BJ (cell line): ENCODE measurements at regions not wholly inside any gene's neighbourhood (a gene's known extent, or its start where the extent isn't known, plus 50 kb on each side); places are given as distances from the start of the nearest gene placed in this dataset.

ENCODE experiments used
- CTCF ChIA-PET: fragments of 350-600 bp; formaldehyde crosslinking; extraction: SDS; loops from one replicate; lab custom pipeline; 2021; ENCODE audit warnings: antibody characterized with exemption, inconsistent platforms; lab: Yijun Ruan, JAX
- POLR2A ChIA-PET: fragments of 300-600 bp; sonication (Branson Sonifier 250); formaldehyde crosslinking; extraction: SDS; loops from one replicate; lab custom pipeline; 2021; ENCODE audit warnings: antibody characterized with exemption; lab: Charles Lee
- DNase-seq: peaks from one replicate; pipeline ENCODE4 v3.0.0-alpha.2; 2011; ENCODE audit warnings: low read depth
- H3K27me3 ChIP-seq: 2 replicates; pipeline ENCODE4 v1.6.0; 2011; ENCODE audit warnings: low read length; ENCODE audit not compliant: control insufficient read depth, insufficient read depth
- H3K36me3 ChIP-seq: 2 replicates; pipeline ENCODE4 v1.5.1; 2011; ENCODE audit warnings: low read length; ENCODE audit not compliant: control insufficient read depth, insufficient read depth
- H3K4me3 ChIP-seq: 2 replicates; pipeline ENCODE4 v1.5.1; 2011; ENCODE audit warnings: low read depth, mild to moderate bottlenecking, control low read depth, low read length
- CTCF ChIP-seq: IDR thresholded peaks from 2 replicates; pipeline ENCODE4 v1.5.1; 2011; ENCODE audit warnings: low read depth, mild to moderate bottlenecking, control low read depth, inconsistent platforms, low read length, moderate library complexity; ENCODE audit not compliant: insufficient read depth

GRCh38 chr6:137957471-137957870, 90.4 kb downstream of the TNFAIP3 start:
- POLR2A ChIA-PET, result no interaction called here
- no peak overlapping the region for H3K4me3 ChIP-seq
- no peaks in the 10 kb centered on the region for H3K36me3 ChIP-seq
- no peak for TF ChIP-seq CTCF
- CTCF ChIA-PET, result interaction anchor here (0.6 to 3.1 kb wide), 3 partner anchors 11 to 161 kb away, joined by 3 to 15 read pairs (median 3); no protein-coding TSS in a partner anchor
- H3K27me3 ChIP-seq, result no peaks in the 10 kb centered on the region
- no peak for DNase-seq

- CTCF ChIA-PET, result interaction anchor here (0.8 to 3.1 kb wide), 8 partner anchors 10 to 254 kb away, joined by 3 to 15 read pairs (median 5); no protein-coding TSS in a partner anchor
- no peak for DNase-seq
- Histone ChIP-seq H3K27me3 (no peaks in the 10 kb centered on the region), H3K36me3 (no peaks in the 10 kb centered on the region), H3K4me3 (no peak overlapping the region)
- TF ChIP-seq CTCF, result no peak
- POLR2A ChIA-PET, result no interaction called here
These were observed 91.9 kb downstream of the TNFAIP3 start for GRCh38 chr6:137958811-137959565.

GRCh38 chr6:137962725-137963124, 95.7 kb downstream of the TNFAIP3 start:
- no peak for TF ChIP-seq CTCF
- no peaks in the 10 kb centered on the region for H3K27me3 ChIP-seq
- POLR2A ChIA-PET, result no interaction called here
- DNase-seq, result no peak
- H3K36me3 ChIP-seq, result no peaks in the 10 kb centered on the region
- no peak overlapping the region for H3K4me3 ChIP-seq
- CTCF ChIA-PET, result interaction anchor here (1.0 to 1.1 kb wide), 3 partner anchors 95 to 258 kb away, joined by 3 read pairs; partner anchors contain the start of gene TNFAIP3

GRCh38 chr6:137964876-137965275, 97.8 kb downstream of the TNFAIP3 start:
- no peak for DNase-seq
- Histone ChIP-seq H3K4me3 (no peak overlapping the region), H3K27me3 (no peaks in the 10 kb centered on the region), H3K36me3 (no peaks in the 10 kb centered on the region)
- no peak for TF ChIP-seq CTCF
- CTCF ChIA-PET, result interaction anchor here (1.2 kb wide), 1 partner anchor 20 kb away, joined by 3 read pairs; no protein-coding TSS in a partner anchor
- POLR2A ChIA-PET, result no interaction called here

GRCh38 chr6:137967689-137968454, 100.8 kb downstream of the TNFAIP3 start:
- H3K4me3 ChIP-seq, result no peak overlapping the region
- H3K36me3 ChIP-seq, result no peaks in the 10 kb centered on the region
- TF ChIP-seq CTCF, result no peak
- DNase-seq, result peak; percentile 20
- no peaks in the 10 kb centered on the region; the same call in 1 of the 2 replicates for H3K27me3 ChIP-seq
- CTCF ChIA-PET, result interaction anchor here (0.8 to 2.4 kb wide), 4 partner anchors 21 to 259 kb away, joined by 3 to 8 read pairs (median 4); partner anchors contain the start of gene TNFAIP3
- POLR2A ChIA-PET, result interaction anchor here (0.6 kb wide), 1 partner anchor 1458 kb away, joined by 3 read pairs; no protein-coding TSS in a partner anchor
